Tibial nerve (tissue), 4 donors: ENCODE measurements at regions not wholly inside any gene's neighbourhood (a gene's known extent, or its start where the extent isn't known, plus 50 kb on each side); places are given as distances from the start of the nearest gene placed in this dataset.

ENCODE experiments used
- EP300 ChIP-seq, 2 donors: sonication (generic); formaldehyde crosslinking; IDR thresholded peaks; one replicate each; pipeline ENCODE4 v1.6.1; 2017; ENCODE audit warnings: antibody characterized with exemption in 2 of 2, mild to moderate bottlenecking in 1 of 2
- TF ChIP-seq, protein P1 (sequence below), 5 experiments: fragments of 200-600 bp in 3 of 5; fragments of 450-650 bp in 2 of 5; sonication (generic) in 3 of 5; IDR thresholded peaks; one replicate each; pipeline ENCODE4 v1.5.1; 2016 to 2019; ENCODE audit warnings: antibody characterized with exemption in 5 of 5, mild to moderate bottlenecking in 3 of 5, moderate library complexity in 2 of 5

DNA sequence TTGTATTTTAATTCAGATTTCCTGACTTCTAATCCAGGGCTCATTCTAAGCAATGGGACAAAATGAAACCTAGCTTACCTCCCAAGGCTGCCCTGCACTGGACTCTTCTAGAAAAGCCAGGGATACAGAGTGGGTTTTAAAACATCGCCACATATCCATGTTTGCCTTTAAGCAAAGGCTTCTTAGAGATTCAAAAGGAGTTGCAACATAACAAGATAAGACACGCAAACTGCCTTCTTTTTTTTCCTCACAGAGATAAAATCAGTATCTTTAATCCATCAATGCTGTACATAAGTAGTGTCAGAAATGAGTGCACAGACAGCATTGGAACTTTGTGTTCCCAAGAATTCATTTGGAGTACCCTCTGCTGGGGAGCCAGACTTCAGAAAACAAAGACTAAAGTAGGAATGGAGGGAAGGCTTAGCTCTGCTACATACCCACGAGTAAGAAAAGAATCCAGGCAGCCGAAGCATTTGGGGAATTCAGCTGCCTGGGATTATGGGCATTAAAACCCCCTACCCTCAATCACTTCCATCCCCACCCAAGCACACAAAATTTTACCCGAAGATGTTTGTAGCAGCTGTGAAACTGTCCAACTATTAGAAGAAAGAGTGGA is 427.8 kb downstream of the ARL4A start:
- TF ChIP-seq, protein P1, sequence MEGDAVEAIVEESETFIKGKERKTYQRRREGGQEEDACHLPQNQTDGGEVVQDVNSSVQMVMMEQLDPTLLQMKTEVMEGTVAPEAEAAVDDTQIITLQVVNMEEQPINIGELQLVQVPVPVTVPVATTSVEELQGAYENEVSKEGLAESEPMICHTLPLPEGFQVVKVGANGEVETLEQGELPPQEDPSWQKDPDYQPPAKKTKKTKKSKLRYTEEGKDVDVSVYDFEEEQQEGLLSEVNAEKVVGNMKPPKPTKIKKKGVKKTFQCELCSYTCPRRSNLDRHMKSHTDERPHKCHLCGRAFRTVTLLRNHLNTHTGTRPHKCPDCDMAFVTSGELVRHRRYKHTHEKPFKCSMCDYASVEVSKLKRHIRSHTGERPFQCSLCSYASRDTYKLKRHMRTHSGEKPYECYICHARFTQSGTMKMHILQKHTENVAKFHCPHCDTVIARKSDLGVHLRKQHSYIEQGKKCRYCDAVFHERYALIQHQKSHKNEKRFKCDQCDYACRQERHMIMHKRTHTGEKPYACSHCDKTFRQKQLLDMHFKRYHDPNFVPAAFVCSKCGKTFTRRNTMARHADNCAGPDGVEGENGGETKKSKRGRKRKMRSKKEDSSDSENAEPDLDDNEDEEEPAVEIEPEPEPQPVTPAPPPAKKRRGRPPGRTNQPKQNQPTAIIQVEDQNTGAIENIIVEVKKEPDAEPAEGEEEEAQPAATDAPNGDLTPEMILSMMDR (IDR thresholded peaks at IDR 0.05): no peak
- TF ChIP-seq EP300 (IDR thresholded peaks at IDR 0.05): no peak
